HAP-1 (cell line): ENCODE measurements at regions not wholly inside any gene's neighbourhood (a gene's known extent, or its start where the extent isn't known, plus 50 kb on each side); places are given as distances from the start of the nearest gene placed in this dataset.

Source experiments
- DNase-seq, 2 experiments: peaks; one replicate each; pipeline ENCODE4 v3.0.0-alpha.2; 2016 to 2020; ENCODE audit warnings: low spot score in 2 of 2
- H3K27me3 ChIP-seq: fragments of 250-450 bp; sonication (Bioruptor Pico); 2 replicates; pipeline ENCODE4 v1.5.1; 2020; ENCODE audit warnings: low read depth, mild to moderate bottlenecking, moderate library complexity
- H3K36me3 ChIP-seq: fragments of 250-450 bp; sonication (Bioruptor Pico); replicated peaks from 2 replicates; pipeline ENCODE4 v1.5.1; 2020; ENCODE audit warnings: mild to moderate bottlenecking
- H3K4me1 ChIP-seq: fragments of 250-450 bp; sonication (Bioruptor Pico); 2 replicates; pipeline ENCODE4 v1.5.1; 2020; ENCODE audit warnings: mild to moderate bottlenecking
- H3K4me3 ChIP-seq: fragments of 250-450 bp; sonication (Bioruptor Pico); 2 replicates; pipeline ENCODE4 v1.5.1; 2020; ENCODE audit warnings: mild to moderate bottlenecking, moderate library complexity
- H3K9me3 ChIP-seq: fragments of 250-450 bp; sonication (Bioruptor Pico); 2 replicates; pipeline ENCODE4 v1.5.1; 2020; ENCODE audit warnings: mild to moderate bottlenecking, moderate library complexity
- in situ Hi-C: fragments of 300-500 bp; cut with MboI; formaldehyde crosslinking; loops from 3 replicates; pipeline ENCODE4 v1.14.3; 2020; ENCODE audit warnings: low sequenced_read_pairs, inconsistent platforms, mixed read lengths

DNA sequence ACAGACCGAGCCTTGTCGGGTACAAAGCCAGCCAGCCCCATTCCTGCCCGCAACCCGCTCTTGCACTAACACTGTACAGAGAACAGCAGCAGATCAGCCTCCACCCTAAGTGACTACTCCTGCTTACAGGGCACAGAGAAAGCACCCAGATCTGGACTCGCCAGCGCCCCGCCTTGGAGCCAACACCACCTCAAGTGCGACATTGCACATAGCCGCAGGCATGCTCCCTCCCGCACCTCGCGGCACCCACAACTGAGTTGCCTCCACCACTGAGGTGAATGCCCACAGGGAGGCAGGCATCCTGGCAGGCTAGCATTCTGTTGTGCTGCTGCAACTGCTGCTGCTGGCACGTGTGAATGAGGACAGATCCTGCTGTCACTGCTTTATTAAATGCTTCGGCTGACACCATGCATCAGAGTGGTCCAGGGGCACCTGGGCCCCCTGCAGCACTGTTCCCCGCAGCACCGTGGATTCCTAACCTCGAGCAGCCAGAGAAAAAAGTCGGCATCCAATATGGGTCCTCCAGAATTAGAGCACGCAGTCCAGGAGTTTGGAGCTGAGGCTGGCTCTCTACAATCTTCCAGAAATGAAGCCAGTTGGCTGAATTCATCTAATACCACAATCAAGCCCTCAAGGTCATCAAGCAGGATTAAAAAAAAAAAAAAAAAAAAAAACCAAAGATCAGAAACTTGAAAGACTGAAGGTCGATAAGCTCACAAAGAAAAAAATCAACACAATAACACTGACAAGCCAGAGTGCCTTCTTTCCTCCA, 352.9 kb downstream of the GASK1B start:
- H3K36me3 ChIP-seq = no peaks in the 10 kb centered on the region
- no peaks in the 10 kb centered on the region for H3K4me1 ChIP-seq
- H3K4me3 ChIP-seq = no peak overlapping the region
- in situ Hi-C loops = no loop called here
- DNase-seq = no peak
- H3K27me3 ChIP-seq = no peaks in the 10 kb centered on the region
- H3K9me3 ChIP-seq = peaks cover 3% of the 10 kb centered on the region; the same call in 1 of the 2 replicates

DNA sequence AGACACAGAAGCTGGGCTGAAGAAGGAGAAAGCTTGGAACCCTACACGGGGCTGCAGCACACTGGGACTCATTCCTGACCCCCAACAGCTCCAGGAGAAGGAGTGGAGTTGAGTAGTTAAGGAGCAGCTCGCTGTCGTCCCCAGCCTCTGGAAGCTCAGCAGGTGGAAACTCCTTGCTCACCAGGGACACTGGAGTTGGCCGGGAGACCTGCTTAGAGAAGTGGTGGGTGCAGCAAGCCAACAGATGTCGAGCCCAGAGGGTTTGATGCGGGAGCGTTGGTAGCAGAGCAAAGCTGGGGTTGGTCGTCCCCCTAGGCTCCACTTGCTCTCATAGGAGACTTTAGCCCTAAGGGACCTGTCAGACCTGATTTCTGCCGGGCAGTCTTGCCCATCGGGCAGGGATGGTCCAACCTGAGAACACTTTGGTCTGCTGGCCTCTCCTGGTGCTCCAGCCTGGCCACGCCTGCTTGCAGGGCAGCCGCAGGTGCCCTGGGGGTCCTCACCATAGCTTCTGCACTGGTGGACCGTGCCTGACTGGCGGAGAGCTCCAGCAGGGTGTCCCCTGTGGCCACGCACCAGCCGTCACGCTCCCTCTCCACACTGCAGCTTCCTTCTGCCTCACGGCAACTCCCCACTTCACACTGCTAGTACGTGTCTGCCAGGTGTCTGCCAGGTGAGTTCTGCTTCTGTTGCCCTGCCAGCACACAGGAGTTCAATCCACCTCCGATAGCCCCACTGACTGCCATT, 353.7 kb downstream of the GASK1B start:
- DNase-seq = no peak
- in situ Hi-C loops = no loop called here
- Histone ChIP-seq H3K27me3 (no peaks in the 10 kb centered on the region), H3K4me1 (no peaks in the 10 kb centered on the region), H3K36me3 (no peaks in the 10 kb centered on the region), H3K9me3 (peaks cover 3% of the 10 kb centered on the region; the same call in 1 of the 2 replicates), H3K4me3 (no peak overlapping the region)

DNA sequence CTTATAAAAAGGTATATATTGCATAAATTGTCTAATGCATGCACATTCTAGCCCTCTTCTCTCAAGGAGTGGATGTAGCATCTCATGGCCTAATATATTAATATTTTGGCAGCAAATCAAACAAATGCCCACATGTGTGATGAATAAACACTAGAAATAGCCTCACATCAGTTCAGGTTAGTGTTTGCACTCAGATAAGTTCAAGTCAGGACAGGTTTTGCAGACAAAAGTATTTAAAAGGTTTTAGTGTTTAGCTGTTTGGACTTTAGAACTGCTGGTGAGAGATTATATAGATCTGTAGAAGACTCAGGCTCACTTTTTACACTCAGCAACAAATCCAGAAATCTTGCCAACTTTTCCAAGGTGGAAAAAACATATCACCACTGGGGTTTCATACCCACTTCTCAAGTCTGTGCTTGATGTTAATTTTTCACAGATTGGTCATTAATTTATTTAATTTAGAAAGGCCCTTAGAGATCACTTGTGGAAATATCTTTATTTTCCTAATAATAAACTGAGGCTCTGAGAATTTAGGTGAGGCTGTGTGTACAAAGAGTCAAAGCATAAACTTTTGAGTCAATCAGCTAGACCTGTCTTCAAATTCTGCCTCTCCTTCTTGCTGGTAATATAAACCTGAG, 362.6 kb downstream of the GASK1B start:
- DNase-seq = no peak
- in situ Hi-C loops = no loop called here
- Histone ChIP-seq H3K4me1 (peaks cover 3% of the 10 kb centered on the region; the same call in 1 of the 2 replicates), H3K36me3 (no peaks in the 10 kb centered on the region), H3K9me3 (no peaks in the 10 kb centered on the region), H3K4me3 (no peak overlapping the region), H3K27me3 (no peaks in the 10 kb centered on the region)

DNA sequence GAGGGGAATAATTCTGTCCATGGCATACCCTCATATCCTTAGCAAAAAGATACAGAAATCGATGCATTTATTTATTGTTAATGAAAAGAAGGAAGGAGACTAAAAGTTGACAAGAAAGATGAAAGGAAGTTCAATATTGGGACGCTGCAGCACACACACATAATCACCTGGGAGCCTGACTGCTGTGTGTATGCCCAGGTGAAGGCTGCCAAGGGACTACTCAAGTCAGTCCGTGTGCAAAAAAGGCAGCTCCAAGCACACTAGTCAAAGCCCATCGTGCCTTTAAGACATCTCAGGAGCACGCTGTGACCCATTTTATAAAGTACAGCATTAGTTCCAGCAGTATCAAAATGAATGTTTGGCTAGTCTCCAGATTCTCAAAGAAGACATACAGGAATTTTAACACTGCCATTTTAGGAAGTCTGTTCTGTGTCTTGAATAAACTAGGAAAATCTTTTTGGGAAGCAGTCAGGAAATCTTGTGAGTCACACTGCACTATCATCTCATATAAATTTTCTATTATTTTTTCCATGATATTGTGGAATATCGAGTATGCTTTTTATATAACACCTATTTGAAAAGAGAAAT, 363.9 kb downstream of the GASK1B start:
- H3K4me1 ChIP-seq = peaks cover 3% of the 10 kb centered on the region; the same call in 1 of the 2 replicates
- no peaks in the 10 kb centered on the region for H3K27me3 ChIP-seq
- DNase-seq = no peak
- no peaks in the 10 kb centered on the region for H3K9me3 ChIP-seq
- no peak overlapping the region for H3K4me3 ChIP-seq
- in situ Hi-C loops = no loop called here
- H3K36me3 ChIP-seq = no peaks in the 10 kb centered on the region

DNA sequence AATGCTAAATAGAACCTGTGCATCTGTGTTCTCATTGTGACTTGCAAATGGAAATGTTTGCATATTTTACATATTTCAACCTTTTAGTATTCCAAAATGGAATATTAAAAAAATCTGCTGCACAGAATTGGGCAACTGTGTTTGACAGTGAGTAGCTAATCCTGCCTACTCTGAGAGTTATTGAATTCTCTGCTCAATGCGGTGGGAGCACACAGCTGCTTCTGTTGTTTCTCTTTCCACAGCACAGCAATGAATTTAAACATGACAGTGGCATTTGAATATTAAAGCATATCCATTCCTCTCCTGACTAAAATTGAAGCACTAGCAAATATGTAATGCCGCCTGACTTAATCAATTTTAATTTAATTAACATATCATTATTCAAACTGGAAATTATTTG, 366.6 kb downstream of the GASK1B start:
- H3K9me3 ChIP-seq = no peaks in the 10 kb centered on the region
- no peak overlapping the region for H3K4me3 ChIP-seq
- in situ Hi-C loops = no loop called here
- no peaks in the 10 kb centered on the region for H3K36me3 ChIP-seq
- peaks cover 3% of the 10 kb centered on the region; the same call in 1 of the 2 replicates for H3K4me1 ChIP-seq
- H3K27me3 ChIP-seq = no peaks in the 10 kb centered on the region
- DNase-seq = peak; percentile 35 to 51

DNA sequence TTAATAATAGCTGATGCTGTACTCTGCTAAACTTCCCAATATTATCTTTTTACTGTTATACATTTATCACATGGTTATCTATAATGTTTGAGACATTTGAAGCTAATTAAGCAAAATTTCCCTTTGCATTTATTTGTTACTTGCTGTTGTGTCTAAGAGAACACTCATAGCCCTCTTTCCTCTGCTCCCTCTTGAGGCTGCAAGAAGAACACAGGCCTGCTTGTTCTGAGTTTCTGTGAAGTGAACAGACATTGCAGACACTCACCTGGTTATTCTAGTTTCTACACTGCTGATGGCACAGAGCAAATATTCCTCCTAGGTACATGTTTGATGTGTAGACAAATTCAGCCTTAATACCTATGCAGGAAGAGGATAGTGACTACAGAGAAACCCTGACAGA, 367.8 kb downstream of the GASK1B start:
- H3K36me3 ChIP-seq = no peaks in the 10 kb centered on the region
- DNase-seq = peak in 1 of 2 experiments; percentile 31
- peaks cover 3% of the 10 kb centered on the region; the same call in 1 of the 2 replicates for H3K4me1 ChIP-seq
- no peak overlapping the region for H3K4me3 ChIP-seq
- no peaks in the 10 kb centered on the region for H3K9me3 ChIP-seq
- no peaks in the 10 kb centered on the region for H3K27me3 ChIP-seq
- in situ Hi-C loops = no loop called here

DNA sequence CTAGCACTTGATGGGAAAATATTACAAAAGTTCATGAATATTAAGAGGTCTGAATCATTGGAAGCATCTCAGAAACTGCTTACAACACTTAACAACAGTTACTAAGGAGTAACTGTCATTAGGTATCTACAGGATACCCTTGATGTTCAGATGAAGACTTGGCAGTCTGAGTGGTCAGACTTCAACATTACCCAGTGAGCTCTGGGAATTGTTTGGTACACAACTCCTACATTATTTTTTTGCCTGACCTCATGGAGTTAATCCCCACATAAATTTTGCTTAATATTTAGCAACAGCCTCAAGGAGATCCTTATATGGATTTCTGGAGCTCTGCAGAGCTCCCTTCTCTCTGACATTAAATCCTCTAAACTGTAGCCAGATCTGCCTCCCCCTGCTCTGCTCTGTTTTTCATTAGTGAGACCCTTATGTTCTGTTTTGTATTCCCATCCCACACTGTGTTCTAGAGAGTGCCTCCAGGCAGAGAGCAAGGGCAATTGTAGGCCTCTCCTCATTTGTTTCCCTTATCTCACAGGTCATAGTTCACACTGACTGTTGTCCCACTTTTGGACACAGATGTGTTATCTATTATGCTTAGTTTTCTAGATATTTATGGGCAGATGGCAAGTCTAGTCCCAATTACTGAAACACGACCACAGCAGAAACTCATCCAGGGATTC, 368.8 kb downstream of the GASK1B start:
- Histone ChIP-seq H3K27me3 (no peaks in the 10 kb centered on the region), H3K4me1 (peaks cover 3% of the 10 kb centered on the region; the same call in 1 of the 2 replicates), H3K4me3 (no peak overlapping the region), H3K36me3 (no peaks in the 10 kb centered on the region), H3K9me3 (no peaks in the 10 kb centered on the region)
- in situ Hi-C loops = no loop called here
- no peak for DNase-seq

DNA sequence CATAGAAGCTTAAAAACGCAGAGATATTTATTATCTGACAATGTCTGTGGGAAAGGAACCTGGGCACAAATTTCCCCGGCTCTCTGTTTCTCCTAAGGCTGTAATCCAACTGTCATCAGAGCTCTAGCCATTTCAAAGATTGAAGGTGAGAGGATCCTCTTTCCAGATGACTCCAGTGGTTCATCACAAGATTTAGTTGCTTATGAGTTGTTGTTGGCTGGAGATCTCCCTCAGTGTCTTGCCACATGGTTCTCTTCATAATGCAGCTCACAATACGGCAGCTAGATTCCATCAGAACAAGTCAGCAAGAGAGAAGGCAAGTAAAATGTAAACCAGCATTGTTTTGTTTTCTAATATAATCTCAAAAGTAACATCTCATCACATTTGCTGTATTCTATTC, 369.4 kb downstream of the GASK1B start:
- Histone ChIP-seq H3K36me3 (no peaks in the 10 kb centered on the region), H3K4me3 (no peak overlapping the region), H3K27me3 (no peaks in the 10 kb centered on the region), H3K4me1 (peaks cover 3% of the 10 kb centered on the region; the same call in 1 of the 2 replicates), H3K9me3 (no peaks in the 10 kb centered on the region)
- DNase-seq = no peak
- in situ Hi-C loops = no loop called here

DNA sequence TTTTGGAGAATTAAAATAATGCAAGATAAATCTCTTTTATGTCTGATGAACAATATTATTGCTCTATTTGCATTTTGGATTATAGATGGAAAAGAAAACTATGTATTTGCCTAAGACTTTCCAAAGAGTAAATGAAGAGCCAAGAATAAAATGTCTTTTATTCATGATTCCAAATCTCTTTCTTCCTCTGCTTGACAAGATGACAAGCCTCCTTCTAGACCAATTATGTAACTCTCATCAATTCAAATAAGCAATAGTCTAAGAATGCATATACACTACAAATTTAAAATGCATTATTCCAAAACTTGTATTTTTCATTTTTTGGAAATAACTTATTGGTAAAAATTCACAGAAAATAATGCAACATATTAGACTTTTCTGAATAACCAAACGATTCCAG, 377.3 kb downstream of the GASK1B start:
- Histone ChIP-seq H3K4me1 (peaks cover 11% of the 10 kb centered on the region), H3K36me3 (no peaks in the 10 kb centered on the region), H3K4me3 (no peak overlapping the region), H3K9me3 (no peaks in the 10 kb centered on the region), H3K27me3 (no peaks in the 10 kb centered on the region)
- in situ Hi-C loops = no loop called here
- DNase-seq = no peak

DNA sequence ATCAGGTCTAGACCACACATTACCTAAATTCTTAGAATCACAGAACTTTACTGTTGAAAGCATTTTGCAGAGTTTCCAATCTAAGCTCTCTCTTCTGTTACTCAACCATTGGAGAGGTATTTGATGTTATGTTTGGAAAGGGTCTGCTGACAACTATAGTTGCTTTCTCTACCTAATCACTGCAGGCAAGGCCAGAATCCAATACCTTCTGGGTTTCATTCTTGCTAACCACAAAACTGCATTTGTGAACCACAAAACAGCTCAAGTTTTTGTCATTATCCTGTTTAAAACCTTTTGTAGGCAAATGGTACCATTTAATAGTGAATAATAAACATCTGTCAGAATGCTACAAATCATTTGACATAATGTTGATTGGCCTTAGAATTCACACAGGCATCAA, 380.1 kb downstream of the GASK1B start:
- no peak overlapping the region for H3K4me3 ChIP-seq
- H3K9me3 ChIP-seq = no peaks in the 10 kb centered on the region
- peaks cover 13% of the 10 kb centered on the region for H3K4me1 ChIP-seq
- no peaks in the 10 kb centered on the region for H3K27me3 ChIP-seq
- in situ Hi-C loops = no loop called here
- no peaks in the 10 kb centered on the region for H3K36me3 ChIP-seq
- DNase-seq = no peak

DNA sequence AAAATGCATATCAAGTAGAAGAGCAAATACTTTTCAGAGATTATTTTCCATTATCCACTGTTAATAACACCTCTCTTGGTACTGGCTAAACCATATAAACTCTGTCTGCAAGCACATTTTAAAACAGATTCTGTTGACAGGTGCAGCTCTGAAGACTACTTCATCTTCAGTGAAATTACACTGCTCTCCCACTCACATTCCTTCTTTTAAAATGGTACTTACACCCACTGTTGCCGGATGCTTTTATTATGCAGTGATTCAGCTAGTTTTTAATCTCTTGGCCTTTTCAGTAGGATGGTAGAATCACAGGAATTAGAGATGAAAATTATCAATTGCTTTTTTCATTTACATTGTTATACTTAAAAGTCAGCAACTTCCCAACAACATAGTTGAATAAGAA, 381.6 kb downstream of the GASK1B start:
- Histone ChIP-seq H3K4me1 (peaks cover 13% of the 10 kb centered on the region), H3K27me3 (no peaks in the 10 kb centered on the region), H3K9me3 (no peaks in the 10 kb centered on the region), H3K4me3 (no peak overlapping the region), H3K36me3 (no peaks in the 10 kb centered on the region)
- in situ Hi-C loops = no loop called here
- peak in 1 of 2 experiments; percentile 83 for DNase-seq

DNA sequence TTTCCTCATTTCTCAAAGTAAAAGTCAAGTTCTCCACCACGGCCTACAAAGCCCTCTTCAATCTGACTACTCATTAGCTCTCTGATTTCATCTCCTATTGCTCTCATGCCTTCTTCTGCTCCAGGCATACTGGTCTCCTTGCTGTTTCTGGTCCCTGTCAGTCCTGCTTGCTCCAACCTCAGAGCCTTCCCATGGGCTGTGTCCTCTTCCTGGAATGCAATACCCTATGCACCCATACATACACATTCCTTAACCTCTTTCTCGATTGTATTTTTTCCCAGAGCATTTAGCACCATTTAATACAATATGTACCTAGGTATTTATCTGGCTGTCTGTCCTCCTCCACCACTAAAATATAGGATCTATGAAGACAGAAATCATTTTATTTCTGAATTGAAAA, 385.2 kb downstream of the GASK1B start:
- no peaks in the 10 kb centered on the region for H3K27me3 ChIP-seq
- in situ Hi-C loops = no loop called here
- H3K36me3 ChIP-seq = no peaks in the 10 kb centered on the region
- peaks cover 13% of the 10 kb centered on the region for H3K4me1 ChIP-seq
- DNase-seq = no peak
- no peaks in the 10 kb centered on the region for H3K9me3 ChIP-seq
- no peak overlapping the region for H3K4me3 ChIP-seq

DNA sequence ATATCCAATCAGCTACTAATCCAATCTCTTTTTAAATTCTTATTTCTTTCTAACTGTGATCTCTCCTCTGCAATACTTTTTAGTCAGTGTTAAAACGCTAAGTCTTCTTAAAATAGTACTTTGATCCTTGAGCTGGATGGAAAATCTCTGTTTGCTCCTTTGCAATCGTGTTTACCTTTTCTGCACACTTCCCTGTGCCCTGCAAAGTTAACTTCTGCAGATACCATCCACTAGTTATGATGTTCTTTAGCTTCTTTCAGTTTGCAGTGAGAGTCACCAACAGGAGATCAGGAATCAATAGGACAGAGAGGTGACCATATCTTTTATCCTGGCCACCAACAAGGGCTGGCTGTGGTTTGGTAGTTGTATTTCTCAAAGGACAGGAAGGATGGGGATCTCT, 391.5 kb downstream of the GASK1B start:
- Histone ChIP-seq H3K36me3 (no peaks in the 10 kb centered on the region), H3K9me3 (no peaks in the 10 kb centered on the region), H3K4me3 (no peak overlapping the region), H3K27me3 (no peaks in the 10 kb centered on the region), H3K4me1 (no peaks in the 10 kb centered on the region)
- DNase-seq = no peak
- in situ Hi-C loops = no loop called here
